NCI-H82 (cell line): ENCODE measurements at regions not wholly inside any gene's neighbourhood (a gene's known extent, or its start where the extent isn't known, plus 50 kb on each side); places are given as distances from the start of the nearest gene placed in this dataset.
A peak's percentile ranks its signal among the peaks of the same experiment; 100 is the strongest.

Source experiments
- DNase-seq: peaks from one replicate; lab custom pipeline; 2025; lab: John Stamatoyannopoulos, UW

DNA sequence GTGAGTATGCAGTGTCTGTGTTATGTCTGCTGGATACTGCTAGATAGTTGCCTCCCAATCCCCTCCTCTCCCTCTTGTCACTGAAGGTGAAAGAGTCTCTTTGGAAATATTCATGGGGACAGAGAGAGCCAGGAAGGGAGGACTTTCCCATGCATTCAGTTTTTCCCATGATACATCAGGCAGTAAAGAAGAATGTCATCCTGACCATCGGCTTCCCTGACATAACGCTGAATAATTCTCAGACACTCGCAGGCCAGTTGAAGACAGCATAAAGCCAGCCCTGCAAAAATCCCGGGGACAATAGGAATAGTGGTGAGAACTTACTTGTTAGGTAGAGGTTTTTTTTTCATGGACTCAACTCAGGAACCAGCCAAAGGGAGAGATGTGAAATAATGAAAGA lies 58.1 kb downstream of the KLF4 start:
- no peak for DNase-seq

DNA sequence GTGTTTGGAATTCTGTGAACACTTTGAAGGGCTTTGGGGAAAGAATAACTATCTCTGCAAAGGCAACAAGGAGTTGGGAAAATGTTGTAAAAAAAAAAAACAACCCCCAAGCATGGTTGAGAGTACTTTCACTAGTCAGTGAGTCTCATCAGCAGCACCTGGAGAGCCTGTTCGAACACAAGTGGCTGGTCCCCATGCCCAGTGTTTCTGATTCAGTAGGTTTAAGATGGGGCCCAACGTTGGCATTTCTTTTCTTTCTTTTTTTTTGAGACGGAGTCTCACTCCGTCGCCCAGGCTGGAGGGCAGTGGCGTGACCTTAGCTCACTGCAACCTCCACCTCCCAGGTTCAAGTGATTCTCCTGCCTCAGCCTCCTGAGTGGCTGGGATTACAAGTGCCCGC lies 59.5 kb downstream of the KLF4 start:
- DNase-seq, result no peak

- DNase-seq, result no peak
Measured at GRCh38 chr9:107426126-107426525, 63.4 kb downstream of the KLF4 start.

- DNase-seq, result no peak
Measured at GRCh38 chr9:107425101-107426025, 64.2 kb downstream of the KLF4 start.

GRCh38 chr9:107423540-107423939 lies 66.0 kb downstream of the KLF4 start:
- no peak for DNase-seq

- peak; percentile 89 for DNase-seq
Measured at GRCh38 chr9:107422189-107423185, 67.1 kb downstream of the KLF4 start.

DNA sequence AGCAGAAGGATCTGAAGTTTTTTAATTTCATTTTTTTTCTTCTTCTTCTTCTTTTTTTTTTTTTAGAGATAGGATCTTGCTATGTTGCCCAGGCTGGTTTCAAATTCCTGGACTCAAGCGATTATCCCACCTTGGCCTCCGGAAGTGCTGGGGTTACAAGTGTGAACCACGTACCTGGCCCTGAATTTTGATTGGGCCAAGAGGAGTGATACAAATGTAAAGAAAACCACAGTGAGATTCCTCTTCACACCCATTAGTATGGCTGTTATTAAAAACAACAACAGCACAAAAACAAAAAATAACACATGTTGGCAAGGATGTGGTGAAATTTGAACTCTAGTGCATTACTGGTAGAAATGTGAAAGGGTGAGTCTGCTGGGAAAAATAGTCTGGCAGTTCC lies 79.1 kb downstream of the KLF4 start:
- no peak for DNase-seq

- no peak for DNase-seq
Measured at GRCh38 chr9:107409581-107410389, 79.8 kb downstream of the KLF4 start.

DNA sequence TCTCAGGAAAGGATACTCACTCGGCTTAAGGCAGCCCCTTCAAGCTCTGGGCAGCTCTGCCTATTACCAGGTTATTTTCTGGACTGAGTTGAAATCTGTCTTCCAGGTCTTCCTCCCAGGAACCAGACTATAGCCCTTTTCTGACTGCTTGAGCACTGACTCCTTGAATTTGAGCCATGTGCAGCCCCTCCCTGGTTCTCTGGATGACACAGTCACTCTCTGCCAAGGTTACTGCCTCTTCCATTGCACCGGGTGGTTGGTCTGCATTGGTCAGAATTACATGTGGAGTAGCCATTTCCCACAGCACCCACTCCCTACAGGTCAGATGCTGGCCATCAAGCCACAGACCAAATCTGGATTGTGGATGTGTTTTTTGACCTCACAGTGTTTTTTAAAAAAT lies 81.9 kb downstream of the KLF4 start:
- DNase-seq, result no peak

DNA sequence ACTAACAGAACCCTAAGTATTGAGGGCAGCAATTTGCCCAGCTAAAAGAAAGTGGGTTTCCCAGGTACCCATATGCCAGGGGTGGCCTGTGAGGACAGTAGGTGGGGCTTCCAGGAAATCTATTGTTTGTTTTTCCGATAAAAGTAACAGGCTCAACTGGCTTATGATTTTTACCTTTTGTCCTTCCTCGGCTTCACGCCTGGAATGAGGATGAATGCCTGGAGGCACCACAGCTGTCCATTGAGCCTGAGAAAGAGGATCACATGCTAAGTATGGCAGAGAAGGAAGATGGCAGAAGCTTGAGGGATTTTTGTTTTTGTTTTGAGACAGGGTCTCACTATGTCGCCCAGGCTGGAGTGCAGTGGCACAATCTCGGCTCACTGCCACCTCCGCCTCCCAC lies 84.1 kb downstream of the KLF4 start:
- DNase-seq, result no peak

GRCh38 chr9:107404736-107405135 lies 84.8 kb downstream of the KLF4 start:
- no peak for DNase-seq

- peak; percentile 80 for DNase-seq
Measured at GRCh38 chr9:107404161-107404560, 85.4 kb downstream of the KLF4 start.

GRCh38 chr9:107397076-107398044 lies 92.2 kb downstream of the KLF4 start:
- no peak for DNase-seq

GRCh38 chr9:107394264-107394663 lies 95.3 kb downstream of the KLF4 start:
- no peak for DNase-seq

GRCh38 chr9:107390778-107391177 lies 98.8 kb downstream of the KLF4 start:
- DNase-seq, result no peak

GRCh38 chr9:107390279-107390678 lies 99.3 kb downstream of the KLF4 start:
- no peak for DNase-seq

GRCh38 chr9:107389617-107390071 lies 99.9 kb downstream of the KLF4 start:
- DNase-seq, result no peak

- DNase-seq, result no peak
Measured at GRCh38 chr9:107388890-107389289, 100.7 kb downstream of the KLF4 start.

DNA sequence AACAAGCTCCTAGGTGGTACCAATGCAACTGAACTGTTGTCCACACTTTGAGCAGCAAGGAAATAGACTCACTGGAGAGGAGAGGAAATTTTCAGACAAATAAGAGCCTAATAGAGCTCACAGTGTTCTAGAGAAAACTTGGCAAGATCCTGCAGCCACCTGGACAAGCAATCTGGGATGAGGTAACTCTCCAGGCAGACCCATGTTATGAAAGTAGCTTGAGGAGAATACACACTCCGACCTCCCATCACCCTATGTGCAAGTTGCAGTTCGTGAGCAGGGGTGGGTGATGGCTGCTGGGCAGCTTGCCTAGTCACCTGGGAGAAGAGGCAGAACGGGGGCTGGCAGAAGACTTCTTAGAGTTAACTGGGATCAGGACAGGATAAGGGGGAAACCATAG lies 102.2 kb downstream of the KLF4 start:
- no peak for DNase-seq

- no peak for DNase-seq
Measured at GRCh38 chr9:107386396-107386795, 103.2 kb downstream of the KLF4 start.
